ENCODE measurements at regions not wholly inside any gene's neighbourhood (a gene's known extent, or its start where the extent isn't known, plus 50 kb on each side); places are given as distances from the start of the nearest gene placed in this dataset.
"Not testable (repeated sequence)": the region's sequence is repeated elsewhere in the genome, so short reads cannot be mapped to it uniquely, and the experiment has no call there.

DNA sequence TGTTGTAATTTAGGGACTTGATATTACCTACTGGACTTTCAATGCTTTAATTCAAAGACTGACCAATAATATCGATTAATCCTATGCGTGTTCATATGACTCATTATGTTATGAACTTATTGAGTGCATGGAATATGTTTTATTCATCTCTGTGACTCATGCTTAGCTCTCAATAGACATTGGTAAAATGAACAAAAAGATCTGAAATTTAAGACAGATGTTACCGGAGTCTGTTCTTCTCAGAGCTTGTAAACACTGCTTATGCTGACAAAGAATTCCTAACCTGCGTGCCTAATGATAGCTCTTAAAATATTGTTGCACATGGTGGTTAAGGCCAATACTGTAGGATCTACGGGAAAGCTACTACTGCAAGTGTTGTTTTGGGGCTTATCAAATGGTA is 131.5 kb upstream of the ACBD5 start:
- no peaks in the 10 kb centered on the region for H3K9me3 Mint-ChIP-seq
- H3K27ac Mint-ChIP-seq: no peak overlapping the region
- H3K4me3 Mint-ChIP-seq: no peak overlapping the region
- H3K36me3 Mint-ChIP-seq (ENCODE audit: low read depth): no peaks in the 10 kb centered on the region
- H3K4me1 Mint-ChIP-seq (ENCODE audit: low read depth): no peaks in the 10 kb centered on the region
- H3K27me3 Mint-ChIP-seq (ENCODE audit: low read depth): peaks cover 6% of the 10 kb centered on the region

DNA sequence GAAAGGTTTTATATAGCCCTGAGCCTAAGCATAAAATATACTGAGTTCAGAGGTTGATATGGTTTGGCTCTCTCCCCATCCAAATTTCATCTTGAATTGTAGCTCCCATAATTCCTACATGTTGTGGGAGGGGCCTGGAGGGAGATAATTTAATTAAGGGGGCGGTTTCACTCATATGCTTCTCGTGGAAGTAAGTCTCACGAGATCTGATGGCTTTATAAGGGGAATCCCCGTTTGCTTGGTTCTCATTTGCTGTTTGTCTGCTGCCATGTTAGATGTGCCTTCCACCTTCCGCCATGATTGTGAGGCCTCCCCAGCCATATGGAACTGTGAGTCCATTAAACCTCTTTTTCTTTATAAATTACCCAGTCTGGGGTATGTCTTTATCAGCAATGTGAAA is 130.8 kb upstream of the ACBD5 start:
- H3K36me3 Mint-ChIP-seq (ENCODE audit: low read depth); H3K27me3 Mint-ChIP-seq (ENCODE audit: low read depth); H3K27ac Mint-ChIP-seq; H3K4me1 Mint-ChIP-seq (ENCODE audit: low read depth); H3K4me3 Mint-ChIP-seq; H3K9me3 Mint-ChIP-seq: not testable (repeated sequence)

DNA sequence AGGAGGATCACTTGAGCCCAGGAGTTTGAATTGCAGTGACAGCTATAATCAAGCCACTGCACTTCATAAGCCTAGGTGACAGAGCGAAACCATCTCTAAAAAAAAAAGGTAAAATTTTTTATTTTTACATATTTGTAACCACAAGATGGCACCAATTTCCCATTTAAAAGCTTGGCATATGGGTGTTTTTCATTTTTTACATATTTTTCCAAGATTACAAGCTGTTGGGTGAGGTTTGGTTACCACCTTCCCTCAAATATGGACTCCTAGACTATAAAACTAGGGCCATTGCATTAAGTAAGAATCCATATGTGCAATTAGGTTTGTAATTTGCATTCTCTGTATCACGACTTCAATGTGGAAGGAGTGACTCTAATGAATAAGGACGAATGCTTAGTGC is 129.3 kb upstream of the ACBD5 start:
- peaks cover 3% of the 10 kb centered on the region for H3K4me1 Mint-ChIP-seq (ENCODE audit: low read depth)
- H3K27me3 Mint-ChIP-seq (ENCODE audit: low read depth): peaks cover 11% of the 10 kb centered on the region
- H3K27ac Mint-ChIP-seq: no peak overlapping the region
- no peaks in the 10 kb centered on the region for H3K9me3 Mint-ChIP-seq
- no peaks in the 10 kb centered on the region for H3K36me3 Mint-ChIP-seq (ENCODE audit: low read depth)
- no peak overlapping the region for H3K4me3 Mint-ChIP-seq

DNA sequence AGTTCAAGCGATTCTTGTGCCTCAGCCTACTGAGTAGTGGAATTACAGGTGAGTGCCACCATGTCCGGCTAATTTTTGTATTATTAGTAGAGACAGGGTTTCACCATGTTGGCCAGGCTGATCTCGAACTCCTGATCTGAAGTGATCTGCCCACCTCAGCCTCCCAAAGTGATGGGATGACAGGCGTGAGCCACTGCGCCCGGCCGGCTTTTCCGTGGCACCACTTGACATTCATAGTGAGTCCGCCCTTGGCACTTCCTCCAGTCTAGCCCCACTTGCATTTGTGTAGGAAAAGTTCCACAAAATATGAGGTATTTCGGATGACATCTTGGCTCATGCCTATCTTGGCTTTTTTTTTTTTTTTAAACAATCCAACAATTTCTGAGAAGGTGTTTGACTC is 128.1 kb upstream of the ACBD5 start:
- peaks cover 3% of the 10 kb centered on the region for H3K4me1 Mint-ChIP-seq (ENCODE audit: low read depth)
- no peak overlapping the region for H3K27ac Mint-ChIP-seq
- H3K27me3 Mint-ChIP-seq (ENCODE audit: low read depth): peaks cover 11% of the 10 kb centered on the region
- H3K9me3 Mint-ChIP-seq: no peaks in the 10 kb centered on the region
- no peak overlapping the region for H3K4me3 Mint-ChIP-seq
- H3K36me3 Mint-ChIP-seq (ENCODE audit: low read depth): no peaks in the 10 kb centered on the region

DNA sequence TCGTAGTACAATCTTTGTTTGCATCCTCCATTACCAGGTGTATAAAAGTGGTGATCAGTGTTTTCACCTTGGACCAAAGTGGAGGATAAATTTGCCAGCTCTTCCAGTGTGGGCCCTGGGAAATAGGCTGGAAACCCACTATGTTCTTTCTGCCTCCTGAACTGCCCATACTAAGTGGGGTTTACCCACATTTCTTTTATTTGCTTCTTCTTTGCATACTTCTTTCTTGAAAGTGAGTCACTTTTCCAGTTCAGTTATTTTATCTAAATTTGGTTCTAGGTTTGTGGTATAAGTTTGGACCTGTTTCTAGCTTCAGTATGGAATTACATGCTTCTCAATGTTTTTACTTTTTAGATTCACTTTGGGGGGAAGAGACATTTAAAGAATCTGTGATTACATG is 126.2 kb upstream of the ACBD5 start:
- H3K27me3 Mint-ChIP-seq (ENCODE audit: low read depth): peaks cover 11% of the 10 kb centered on the region
- no peak overlapping the region for H3K27ac Mint-ChIP-seq
- no peaks in the 10 kb centered on the region for H3K36me3 Mint-ChIP-seq (ENCODE audit: low read depth)
- H3K4me1 Mint-ChIP-seq (ENCODE audit: low read depth): peaks cover 3% of the 10 kb centered on the region
- no peaks in the 10 kb centered on the region for H3K9me3 Mint-ChIP-seq
- no peak overlapping the region for H3K4me3 Mint-ChIP-seq

DNA sequence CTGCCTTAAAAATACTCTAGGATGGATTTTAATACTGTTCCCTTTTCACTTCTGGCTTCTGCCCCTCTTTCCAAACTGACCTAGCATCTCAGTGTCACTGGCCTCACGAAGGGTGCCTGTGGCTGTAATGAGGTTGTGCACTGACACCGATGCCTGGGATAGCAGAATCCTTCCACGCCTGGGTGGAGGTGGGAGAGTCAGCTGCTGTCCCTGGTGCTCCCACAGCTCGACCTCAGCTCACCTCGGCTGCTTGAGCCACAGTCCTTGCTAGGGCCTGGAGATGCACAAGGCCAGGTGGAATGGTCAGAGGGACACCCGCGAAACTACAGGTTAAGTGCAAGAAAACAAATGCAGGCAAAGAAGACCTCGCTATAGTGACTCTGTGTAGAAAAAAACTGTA is 123.4 kb upstream of the ACBD5 start:
- H3K27ac Mint-ChIP-seq: no peak overlapping the region
- no peak overlapping the region for H3K4me3 Mint-ChIP-seq
- no peaks in the 10 kb centered on the region for H3K9me3 Mint-ChIP-seq
- H3K27me3 Mint-ChIP-seq (ENCODE audit: low read depth): peaks cover 8% of the 10 kb centered on the region
- H3K36me3 Mint-ChIP-seq (ENCODE audit: low read depth): no peaks in the 10 kb centered on the region
- H3K4me1 Mint-ChIP-seq (ENCODE audit: low read depth): peaks cover 3% of the 10 kb centered on the region

DNA sequence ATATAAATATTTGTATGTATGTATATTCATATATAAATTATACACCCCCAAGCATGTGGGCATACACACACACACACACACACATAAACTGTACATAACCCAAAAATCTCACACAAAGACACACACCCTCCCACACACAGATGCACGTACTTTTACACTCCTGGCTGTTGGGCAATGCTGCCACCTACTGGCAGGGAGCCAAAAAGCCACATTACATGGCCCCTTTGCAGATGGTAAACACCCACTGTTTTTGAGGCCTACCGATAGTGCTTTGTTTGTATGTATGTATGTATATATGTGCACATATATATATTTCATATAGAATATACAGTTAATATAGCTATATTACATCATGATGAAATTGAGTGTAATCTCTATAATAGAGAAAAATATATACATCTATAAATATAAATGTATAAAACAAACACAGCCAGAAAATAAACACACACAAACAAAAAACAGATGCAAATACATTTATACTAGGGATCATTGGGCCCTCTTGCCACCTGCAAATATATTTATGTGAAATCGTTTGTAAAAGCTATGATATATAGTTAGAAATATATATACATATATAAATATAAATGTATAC is 120.1 kb upstream of the ACBD5 start:
- H3K36me3 Mint-ChIP-seq (ENCODE audit: low read depth): no peaks in the 10 kb centered on the region
- H3K9me3 Mint-ChIP-seq: no peaks in the 10 kb centered on the region
- H3K4me3 Mint-ChIP-seq: no peak overlapping the region
- no peak overlapping the region for H3K27ac Mint-ChIP-seq
- peaks cover 3% of the 10 kb centered on the region for H3K4me1 Mint-ChIP-seq (ENCODE audit: low read depth)
- H3K27me3 Mint-ChIP-seq (ENCODE audit: low read depth): peaks cover 2% of the 10 kb centered on the region

DNA sequence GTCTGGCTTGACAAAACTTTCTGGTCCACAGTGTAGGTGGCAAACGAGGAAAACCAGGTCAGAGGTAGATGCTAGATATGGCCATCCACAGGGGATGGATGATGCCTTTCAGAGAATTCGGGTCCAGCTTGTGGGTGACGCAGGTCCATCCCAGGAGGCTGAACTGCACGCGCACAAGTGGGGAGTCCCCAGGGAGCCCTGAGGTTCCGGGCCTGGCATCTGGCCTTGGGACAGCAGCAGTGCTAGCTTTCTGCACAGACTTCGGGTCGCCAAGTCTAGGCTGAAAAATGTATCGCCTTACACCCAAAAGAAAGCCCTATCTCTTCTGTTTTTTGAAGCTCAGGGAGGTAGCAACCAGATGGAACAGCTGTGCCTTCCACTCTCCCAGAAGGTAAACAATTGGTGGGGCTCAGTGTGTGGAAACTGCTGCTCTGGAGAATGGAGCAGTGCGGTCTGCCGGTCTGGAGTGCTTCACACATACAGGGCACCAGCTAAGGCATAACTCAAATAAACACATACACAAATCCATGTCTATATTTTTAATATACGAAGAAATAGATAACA is 119.3 kb upstream of the ACBD5 start:
- no peaks in the 10 kb centered on the region for H3K27me3 Mint-ChIP-seq (ENCODE audit: low read depth)
- peaks cover 2% of the 10 kb centered on the region for H3K4me1 Mint-ChIP-seq (ENCODE audit: low read depth)
- no peaks in the 10 kb centered on the region for H3K9me3 Mint-ChIP-seq
- H3K27ac Mint-ChIP-seq: no peak overlapping the region
- no peaks in the 10 kb centered on the region for H3K36me3 Mint-ChIP-seq (ENCODE audit: low read depth)
- no peak overlapping the region for H3K4me3 Mint-ChIP-seq

DNA sequence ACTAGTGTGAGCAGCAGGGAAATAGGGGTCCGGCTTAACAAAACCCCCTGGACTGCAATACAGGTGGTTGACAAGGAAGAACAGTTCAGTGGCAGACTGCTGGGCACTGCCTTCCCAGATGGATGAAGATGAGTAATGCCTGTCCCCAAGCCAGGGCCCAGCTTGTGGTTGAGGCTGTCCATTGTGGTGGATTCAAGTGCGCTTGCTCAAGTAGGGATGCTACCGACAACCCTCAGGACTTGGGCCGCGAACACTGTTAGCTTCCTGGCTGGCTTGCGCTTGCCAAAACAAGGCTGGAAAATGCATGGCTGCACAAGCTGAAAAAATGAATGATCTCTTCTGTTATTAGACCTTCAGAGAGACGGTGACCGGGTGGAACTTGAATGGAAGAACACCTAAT is 116.1 kb upstream of the ACBD5 start:
- peaks cover 3% of the 10 kb centered on the region for H3K27me3 Mint-ChIP-seq (ENCODE audit: low read depth)
- H3K4me3 Mint-ChIP-seq: no peak overlapping the region
- no peak overlapping the region for H3K27ac Mint-ChIP-seq
- no peaks in the 10 kb centered on the region for H3K9me3 Mint-ChIP-seq
- H3K4me1 Mint-ChIP-seq (ENCODE audit: low read depth): peaks cover 11% of the 10 kb centered on the region
- H3K36me3 Mint-ChIP-seq (ENCODE audit: low read depth): no peaks in the 10 kb centered on the region

DNA sequence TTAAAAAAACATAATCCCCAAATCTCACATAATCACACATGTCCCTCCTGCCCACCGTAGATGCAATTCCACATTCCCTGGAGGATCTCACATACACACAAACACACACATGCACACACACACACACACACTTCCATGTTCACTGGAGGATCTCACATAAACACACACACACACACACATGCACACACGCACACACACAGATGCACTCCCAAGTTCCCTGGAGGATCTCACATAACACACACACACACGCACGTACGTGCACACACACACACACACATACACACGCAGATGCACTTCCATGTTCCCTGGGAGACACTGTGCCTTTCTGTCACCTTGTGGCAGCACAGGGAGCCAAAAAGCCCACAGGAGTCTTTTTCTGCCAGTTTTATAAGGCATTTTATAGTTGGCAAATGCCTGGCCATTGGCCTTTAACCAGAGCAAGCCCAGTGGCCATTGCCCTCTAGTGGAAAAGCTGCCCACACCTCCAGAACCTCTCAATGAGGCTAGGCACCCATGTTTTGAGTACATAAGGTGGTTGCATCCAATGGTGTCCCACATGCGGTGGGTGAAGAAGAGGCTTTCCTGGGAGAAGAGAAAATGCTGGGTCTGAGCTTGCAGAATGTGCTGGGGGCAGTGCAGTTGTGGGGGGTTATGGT is 115.4 kb upstream of the ACBD5 start:
- H3K36me3 Mint-ChIP-seq (ENCODE audit: low read depth): no peaks in the 10 kb centered on the region
- no peak overlapping the region for H3K27ac Mint-ChIP-seq
- H3K9me3 Mint-ChIP-seq: no peaks in the 10 kb centered on the region

DNA sequence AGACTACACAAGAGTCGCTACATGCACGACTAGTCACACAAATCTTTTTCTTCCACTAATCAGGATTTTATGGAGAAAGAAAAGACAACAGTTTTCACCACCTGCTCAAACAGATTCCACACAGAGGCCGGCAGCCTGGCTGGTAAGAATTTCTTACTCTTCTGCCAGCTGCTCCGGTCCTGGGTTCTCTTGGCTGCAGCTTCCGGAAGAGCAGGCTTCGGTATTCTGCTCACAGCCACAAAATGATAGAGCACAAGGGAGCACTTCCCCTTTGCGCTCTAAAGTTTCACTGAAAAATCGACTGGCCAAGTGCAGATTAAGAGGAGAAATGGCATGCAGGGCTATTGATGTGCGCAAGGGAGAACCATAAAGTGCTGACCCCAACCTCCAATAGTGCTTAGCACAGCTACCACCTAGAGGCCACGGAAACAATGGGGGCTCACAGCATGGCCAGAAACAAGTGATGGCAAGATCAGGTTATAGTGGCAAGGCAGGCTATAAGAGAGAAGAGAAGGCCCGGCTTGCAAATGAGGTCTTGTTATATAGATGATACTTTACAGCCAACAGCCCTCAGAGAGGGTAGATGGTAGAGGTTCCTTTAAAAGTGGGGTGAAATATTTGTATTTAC is 114.2 kb upstream of the ACBD5 start:
- H3K27me3 Mint-ChIP-seq (ENCODE audit: low read depth); H3K4me3 Mint-ChIP-seq; H3K36me3 Mint-ChIP-seq (ENCODE audit: low read depth); H3K9me3 Mint-ChIP-seq; H3K27ac Mint-ChIP-seq: not testable (repeated sequence)
- peaks cover 11% of the 10 kb centered on the region for H3K4me1 Mint-ChIP-seq (ENCODE audit: low read depth)

More for the DNA sequence above, 115.4 kb upstream of the ACBD5 start:
- H3K27me3 Mint-ChIP-seq (ENCODE audit: low read depth): peaks cover 3% of the 10 kb centered on the region
- H3K4me3 Mint-ChIP-seq: no peak overlapping the region
- peaks cover 11% of the 10 kb centered on the region for H3K4me1 Mint-ChIP-seq (ENCODE audit: low read depth)

DNA sequence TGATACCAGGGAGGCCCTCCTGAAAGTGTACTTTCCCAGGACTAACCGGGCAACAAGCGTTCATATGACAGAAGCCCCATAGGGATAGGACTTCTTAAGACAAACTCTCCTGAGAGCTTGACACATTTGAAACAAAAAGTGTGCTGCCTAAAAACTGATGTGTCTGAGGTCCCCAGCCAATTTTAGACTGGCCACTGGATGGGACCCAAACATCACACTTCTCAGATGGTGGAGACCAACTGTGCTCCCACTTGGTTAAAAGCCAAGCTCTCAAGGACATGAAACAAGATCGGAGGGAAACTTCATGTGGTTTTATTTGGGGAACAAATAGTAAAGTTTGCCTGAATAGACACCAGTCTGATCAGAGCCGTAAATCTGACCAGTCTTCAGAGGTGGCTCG is 113.5 kb upstream of the ACBD5 start:
- not testable (repeated sequence) for H3K9me3 Mint-ChIP-seq; H3K27ac Mint-ChIP-seq; H3K27me3 Mint-ChIP-seq (ENCODE audit: low read depth); H3K4me3 Mint-ChIP-seq; H3K36me3 Mint-ChIP-seq (ENCODE audit: low read depth)
- H3K4me1 Mint-ChIP-seq (ENCODE audit: low read depth): peaks cover 11% of the 10 kb centered on the region

DNA sequence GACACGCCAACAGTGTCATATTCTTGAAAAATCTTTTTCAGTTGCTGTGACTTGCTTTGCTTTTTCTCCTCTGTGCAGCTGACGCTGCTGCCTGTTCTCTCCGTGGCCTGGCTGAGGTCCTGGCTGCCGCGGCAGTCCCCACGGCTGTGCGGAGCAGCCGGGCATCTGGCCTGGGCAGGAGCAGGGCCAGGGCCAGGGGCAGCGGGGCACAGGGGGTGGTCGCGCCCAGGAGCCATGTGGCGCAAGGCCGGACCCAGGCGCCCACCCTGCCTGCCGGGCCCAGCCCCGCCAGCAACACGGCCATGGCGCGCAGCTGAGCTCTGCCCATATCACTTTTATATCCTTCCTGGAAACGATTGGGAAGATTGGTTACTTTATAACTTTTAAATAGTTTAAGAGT is 109.4 kb upstream of the ACBD5 start:
- H3K4me1 Mint-ChIP-seq (ENCODE audit: low read depth): peaks cover 21% of the 10 kb centered on the region
- H3K36me3 Mint-ChIP-seq (ENCODE audit: low read depth): no peaks in the 10 kb centered on the region
- H3K27ac Mint-ChIP-seq: no peak overlapping the region
- H3K27me3 Mint-ChIP-seq (ENCODE audit: low read depth): peaks cover 3% of the 10 kb centered on the region
- no peaks in the 10 kb centered on the region for H3K9me3 Mint-ChIP-seq
- H3K4me3 Mint-ChIP-seq: no peak overlapping the region

DNA sequence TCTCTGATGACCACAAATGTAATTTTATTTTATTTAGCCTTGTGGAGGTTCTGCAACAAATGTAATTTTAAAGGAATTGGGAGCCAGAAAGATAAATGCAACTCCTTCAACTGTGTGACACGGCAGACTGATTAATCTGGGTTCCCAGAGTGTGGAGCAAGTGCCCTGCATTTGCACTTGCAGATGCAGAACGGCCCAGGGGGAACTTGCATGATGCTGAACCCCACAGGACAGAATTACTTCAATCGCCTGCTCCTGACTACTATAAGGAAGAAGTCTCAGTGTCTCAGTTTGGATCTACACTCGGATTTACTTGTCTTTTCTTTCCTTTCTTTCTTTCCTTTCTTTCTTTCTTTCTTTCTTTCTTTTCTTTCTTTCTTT is 107.2 kb upstream of the ACBD5 start:
- not testable (repeated sequence) for H3K9me3 Mint-ChIP-seq; H3K4me3 Mint-ChIP-seq; H3K27me3 Mint-ChIP-seq (ENCODE audit: low read depth); H3K36me3 Mint-ChIP-seq (ENCODE audit: low read depth); H3K27ac Mint-ChIP-seq
- H3K4me1 Mint-ChIP-seq (ENCODE audit: low read depth): peaks cover 16% of the 10 kb centered on the region

DNA sequence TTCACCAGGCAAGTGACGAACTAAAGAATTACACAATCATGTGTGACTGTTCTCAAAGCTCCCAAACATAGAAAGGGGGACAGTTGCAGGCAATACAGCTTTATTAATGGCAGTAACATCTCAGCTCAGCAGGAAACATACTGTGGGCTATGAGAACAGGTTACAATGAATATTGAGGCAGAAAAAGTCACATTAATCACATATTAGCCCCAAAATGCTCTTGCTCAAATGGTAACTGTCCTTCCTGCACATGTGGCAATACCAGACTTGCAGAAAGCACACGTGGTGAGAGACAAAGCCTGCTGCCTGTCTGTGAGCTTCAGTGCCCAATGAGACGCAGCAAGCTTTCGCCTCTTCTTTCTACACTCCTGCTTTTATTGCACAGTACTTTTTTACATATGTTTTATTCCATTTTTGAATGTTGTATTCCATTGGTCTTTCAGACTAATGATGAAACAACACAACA is 104.9 kb upstream of the ACBD5 start:
- Mint-ChIP-seq H3K36me3 (ENCODE audit: low read depth) (no peaks in the 10 kb centered on the region), H3K4me3 (no peak overlapping the region), H3K9me3 (no peaks in the 10 kb centered on the region), H3K27me3 (ENCODE audit: low read depth) (no peaks in the 10 kb centered on the region), H3K4me1 (ENCODE audit: low read depth) (peaks cover 16% of the 10 kb centered on the region), H3K27ac (no peak overlapping the region)
